ENCODE measurements at regions not wholly inside any gene's neighbourhood (a gene's known extent, or its start where the extent isn't known, plus 50 kb on each side); places are given as distances from the start of the nearest gene placed in this dataset.

- ATAC-seq, result no peak
Measured at GRCh38 chr11:92767416-92767815, 202.0 kb upstream of the MTNR1B start.

DNA sequence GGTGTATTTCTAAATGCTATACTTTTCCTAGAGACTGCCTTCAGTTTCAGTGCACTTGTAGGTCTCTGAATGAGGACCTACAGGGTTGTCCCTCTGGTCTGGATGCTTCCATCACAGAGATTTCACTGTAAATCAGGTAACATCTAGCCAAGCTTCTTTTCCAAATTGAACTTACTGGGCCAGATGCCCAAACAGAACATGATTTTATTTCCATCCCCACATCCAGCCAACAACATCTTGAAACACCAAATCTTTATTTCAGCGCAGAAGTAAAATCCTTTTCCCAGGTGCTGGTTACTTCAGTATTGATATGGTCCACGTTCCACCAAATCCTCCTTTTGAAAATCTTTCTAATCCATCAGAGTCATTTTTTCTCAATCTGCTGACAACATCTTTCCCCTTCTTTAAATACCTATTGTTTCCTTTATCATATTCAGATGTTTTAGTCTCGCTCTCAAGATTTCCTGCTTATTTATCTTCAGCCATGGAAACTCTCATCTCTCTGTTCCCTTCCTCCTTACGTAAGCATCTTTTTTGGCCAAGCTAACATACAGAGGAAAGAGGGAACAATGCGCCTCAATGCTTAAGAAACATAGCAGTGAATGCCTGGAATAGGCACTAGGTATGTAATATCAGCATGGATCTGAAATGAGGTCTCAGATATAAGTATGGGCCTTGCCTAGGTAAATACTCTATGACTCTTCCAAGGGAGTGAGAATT is 201.2 kb upstream of the MTNR1B start:
- no peak for ATAC-seq

GRCh38 chr11:92769112-92769511 is 200.3 kb upstream of the MTNR1B start:
- no peak for ATAC-seq

DNA sequence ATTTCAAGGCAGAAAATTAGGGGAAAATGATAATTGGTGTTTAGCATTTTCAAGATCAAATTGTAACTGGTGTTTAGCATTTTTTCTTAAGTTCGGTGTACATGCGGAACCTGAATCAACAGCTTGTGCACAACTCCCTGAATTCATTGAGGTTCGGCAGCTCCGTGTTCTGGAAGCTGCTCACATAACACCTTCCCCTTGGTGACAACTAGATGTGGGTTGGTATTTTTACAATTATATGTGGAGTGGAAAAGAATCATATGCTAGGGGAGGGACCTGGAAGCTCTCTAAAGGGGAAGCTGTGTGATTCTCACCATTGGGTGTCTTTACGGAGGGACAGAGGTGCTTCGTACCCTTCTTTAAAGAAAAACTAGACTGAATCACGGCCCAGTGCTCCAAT is 199.0 kb upstream of the MTNR1B start:
- no peak for ATAC-seq

GRCh38 chr11:92770981-92771380 is 198.5 kb upstream of the MTNR1B start:
- ATAC-seq, result no peak

GRCh38 chr11:92771701-92772100 is 197.8 kb upstream of the MTNR1B start:
- ATAC-seq, result no peak

DNA sequence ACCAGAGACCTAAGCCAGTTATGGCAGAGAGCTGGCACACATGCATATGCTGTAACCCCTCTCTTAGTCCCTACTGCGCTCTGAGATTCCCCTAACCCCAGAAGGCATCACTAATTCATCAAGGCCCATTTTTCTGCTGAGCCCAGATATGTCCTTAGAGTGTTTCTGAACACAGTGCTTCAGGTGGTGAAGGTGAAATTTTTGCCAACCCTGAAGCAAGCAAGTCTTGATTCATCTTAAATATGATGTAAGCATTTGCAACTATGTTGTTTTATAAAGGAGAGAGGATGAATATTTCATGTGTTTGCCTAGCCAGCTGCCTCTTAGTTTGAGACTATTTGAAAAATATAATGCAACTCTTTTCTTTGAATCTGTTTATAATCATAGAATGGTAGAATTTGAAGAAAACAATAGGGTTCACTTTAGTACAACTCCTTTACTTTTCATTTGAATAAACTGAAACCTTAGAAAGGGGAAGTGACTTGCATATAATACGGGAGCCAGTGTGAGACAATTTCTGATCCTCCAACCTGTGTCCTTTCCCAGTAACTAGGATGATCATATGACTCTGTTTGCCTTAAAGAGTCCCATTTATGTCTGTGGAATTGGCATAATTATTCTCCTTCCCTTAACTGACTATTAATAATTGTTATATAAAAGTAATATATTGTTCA is 194.3 kb upstream of the MTNR1B start:
- no peak for ATAC-seq

- ATAC-seq, result no peak
Measured at GRCh38 chr11:92776676-92777075, 192.8 kb upstream of the MTNR1B start.

DNA sequence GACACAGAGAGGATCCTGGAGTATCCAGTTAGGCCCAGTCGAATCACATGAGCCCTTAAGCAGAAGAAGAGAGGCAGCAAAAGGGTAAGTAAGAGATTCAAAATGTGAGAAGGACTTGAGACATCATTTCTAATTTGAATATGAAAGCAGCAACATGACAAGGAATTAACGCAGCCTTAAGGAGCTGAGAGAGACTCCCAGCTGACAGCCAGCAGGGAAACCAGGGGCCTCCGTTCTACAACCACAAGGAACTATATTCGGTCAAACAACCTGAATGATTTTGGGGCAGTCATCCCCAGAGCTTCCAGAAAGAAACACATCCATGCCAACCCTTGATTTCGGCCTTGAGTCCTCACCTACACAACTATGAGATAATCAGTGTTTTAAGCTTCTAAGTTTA is 189.7 kb upstream of the MTNR1B start:
- ATAC-seq, result no peak

DNA sequence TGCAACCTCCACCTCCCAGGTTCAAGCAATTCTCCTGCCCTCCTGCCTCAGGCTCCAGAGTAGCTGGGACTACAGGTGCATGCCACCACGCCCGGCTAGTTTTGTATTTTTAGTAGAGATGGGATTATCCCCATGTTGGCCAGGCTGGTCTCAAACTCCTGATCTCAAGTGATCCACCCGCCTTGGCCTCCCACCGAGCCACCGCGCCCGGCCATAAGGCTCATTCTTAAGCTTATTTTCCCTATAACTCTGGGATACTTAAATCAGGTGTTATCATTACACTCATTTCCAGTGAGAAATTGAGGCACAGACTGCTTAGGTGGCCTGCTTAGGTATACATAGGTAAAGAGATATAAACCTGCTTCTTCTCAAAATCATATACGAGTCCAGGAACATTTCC is 188.3 kb upstream of the MTNR1B start:
- ATAC-seq, result no peak

DNA sequence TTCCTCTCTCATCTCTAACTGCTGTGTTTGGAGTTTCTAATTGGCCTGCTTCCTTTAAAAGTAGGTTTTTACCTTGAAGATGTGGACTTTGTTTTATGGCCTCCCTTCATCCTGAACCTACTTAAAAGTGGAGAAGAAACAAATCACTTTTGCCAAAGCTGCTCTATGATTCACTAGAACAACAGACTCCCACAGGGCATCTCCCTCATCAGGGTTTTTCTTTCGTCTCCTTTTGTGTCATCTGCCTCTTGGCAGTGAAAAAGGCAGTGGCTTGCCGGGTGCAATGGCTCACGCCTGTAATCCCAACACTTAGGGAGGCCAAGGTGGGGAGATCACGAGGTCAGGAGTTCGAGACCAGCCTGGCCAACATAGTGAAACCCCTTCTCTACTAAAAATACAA is 186.6 kb upstream of the MTNR1B start:
- no peak for ATAC-seq

DNA sequence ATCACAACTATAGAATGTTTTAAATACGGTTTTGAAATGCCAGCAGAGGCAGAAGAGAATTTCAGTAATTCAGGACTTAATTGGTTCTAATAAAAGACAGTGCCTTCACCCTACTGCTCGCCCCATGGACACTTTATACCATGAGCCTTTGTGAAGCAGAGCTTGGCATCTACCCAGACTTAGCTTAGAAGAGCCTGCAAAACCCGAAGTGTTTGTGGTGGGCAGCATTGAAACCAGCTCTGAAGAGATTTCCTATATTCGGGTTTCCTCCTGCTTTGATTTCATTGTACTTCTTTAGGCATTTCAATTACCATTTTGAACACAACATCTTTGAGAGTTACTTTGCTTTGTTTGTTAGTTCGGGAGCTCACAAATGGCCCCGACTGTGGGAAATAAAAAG is 185.1 kb upstream of the MTNR1B start:
- no peak for ATAC-seq

DNA sequence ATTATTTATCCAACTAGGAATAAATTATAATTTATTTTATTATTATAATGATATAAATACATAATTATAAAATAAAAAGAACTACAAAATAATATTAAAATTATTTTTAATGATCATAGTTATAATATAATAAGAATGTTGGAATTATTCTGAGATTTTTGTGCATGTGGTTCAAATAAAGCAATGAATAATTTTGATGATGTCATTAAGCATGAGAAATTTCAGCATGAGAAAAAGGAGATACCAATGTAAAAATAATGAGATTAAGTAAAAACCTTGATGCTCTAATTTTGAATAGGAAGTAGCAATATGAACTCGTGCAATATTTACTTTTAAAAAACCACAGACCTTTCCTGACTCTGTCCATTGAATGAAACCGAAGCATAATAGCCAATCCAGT is 181.8 kb upstream of the MTNR1B start:
- ATAC-seq, result no peak

DNA sequence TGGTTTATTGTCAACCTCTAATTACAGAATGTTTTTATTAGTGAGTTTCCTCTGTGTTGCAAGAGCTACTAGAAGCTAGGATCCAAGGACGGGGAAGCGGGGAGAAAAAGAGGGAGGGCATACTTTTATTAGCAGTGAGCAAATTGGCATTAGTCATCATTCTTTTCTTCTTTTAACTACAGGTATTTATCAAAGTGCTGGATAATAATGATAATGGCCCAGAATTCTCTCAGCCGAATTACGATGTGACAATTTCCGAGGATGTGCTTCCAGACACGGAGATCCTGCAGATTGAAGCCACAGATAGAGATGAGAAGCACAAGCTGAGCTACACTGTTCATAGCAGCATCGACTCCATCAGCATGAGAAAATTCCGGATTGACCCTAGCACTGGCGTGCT is 179.7 kb upstream of the MTNR1B start:
- no peak for ATAC-seq

- ATAC-seq, result no peak
Measured at GRCh38 chr11:92790366-92790765, 179.1 kb upstream of the MTNR1B start.

- ATAC-seq, result no peak
Measured at GRCh38 chr11:92790926-92791616, 178.4 kb upstream of the MTNR1B start.

GRCh38 chr11:92791886-92792285 is 177.6 kb upstream of the MTNR1B start:
- ATAC-seq, result no peak

- no peak for ATAC-seq
Measured at GRCh38 chr11:92793189-92793588, 176.3 kb upstream of the MTNR1B start.

DNA sequence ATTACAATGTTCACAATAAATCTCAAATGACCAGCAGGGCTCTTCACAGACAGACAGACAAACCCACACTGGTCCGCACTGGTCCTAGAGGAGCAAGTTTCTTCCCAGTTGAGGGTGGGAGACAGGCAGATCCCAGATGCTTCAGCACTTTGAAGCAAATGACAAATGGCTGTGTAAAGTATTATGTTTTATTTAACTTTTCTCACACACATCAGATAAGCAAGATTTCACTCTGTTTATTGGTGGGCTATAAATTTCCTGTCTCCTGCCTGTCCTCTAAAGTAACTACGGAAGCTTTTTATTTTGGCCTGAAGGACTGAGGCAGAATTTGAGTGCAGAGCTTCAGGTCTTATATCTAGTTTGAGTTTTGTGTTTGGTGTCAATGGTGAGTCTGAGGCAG is 174.7 kb upstream of the MTNR1B start:
- no peak for ATAC-seq

DNA sequence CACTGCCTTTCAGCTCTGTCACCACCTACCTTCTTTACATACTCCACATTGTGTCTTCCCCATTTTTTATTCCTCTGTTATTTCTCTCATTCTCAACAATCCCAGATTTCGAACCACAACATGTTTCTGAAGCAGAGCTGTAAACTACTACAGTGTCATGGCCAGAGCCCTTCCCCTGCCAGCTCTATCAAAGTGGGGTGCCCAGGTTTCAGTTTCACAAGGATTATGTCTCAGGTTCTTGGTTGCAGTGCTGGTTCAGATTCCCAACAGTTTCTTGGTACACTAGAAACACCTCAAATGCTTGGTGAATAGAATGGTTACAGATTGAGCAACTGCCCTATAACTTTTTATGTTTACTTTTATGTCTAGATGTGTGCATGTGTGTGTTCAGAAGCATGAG is 172.7 kb upstream of the MTNR1B start:
- ATAC-seq, result no peak

DNA sequence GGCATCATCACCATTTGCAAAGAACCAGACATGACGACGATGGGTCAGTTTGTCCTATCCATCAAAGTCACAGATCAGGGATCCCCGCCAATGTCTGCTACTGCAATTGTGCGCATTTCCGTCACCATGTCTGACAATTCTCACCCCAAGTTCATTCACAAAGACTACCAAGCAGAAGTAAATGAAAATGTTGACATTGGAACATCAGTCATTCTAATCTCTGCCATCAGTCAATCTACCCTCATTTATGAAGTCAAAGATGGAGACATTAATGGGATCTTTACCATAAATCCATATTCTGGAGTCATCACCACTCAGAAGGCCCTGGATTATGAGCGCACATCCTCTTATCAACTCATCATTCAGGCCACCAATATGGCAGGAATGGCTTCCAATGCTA is 171.6 kb upstream of the MTNR1B start:
- no peak for ATAC-seq

DNA sequence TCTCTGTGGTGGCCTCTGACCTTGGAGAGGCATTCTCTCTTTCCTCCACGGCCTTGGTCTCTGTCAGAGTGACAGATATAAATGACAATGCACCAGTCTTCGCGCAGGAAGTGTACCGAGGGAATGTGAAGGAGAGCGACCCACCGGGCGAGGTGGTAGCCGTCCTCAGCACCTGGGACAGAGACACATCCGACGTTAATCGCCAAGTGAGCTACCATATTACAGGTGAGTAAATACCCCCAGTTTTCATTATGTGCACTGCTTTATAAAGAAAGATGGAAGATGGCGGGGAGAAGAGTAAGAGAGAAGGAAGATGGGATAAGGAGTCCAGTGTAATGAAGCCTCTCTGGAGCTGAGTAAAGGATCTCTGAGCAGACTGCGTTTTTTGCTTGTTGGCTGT is 167.8 kb upstream of the MTNR1B start:
- ATAC-seq, result no peak

GRCh38 chr11:92802644-92803043 is 166.8 kb upstream of the MTNR1B start:
- ATAC-seq, result no peak

- no peak for ATAC-seq
Measured at GRCh38 chr11:92803391-92803790, 166.1 kb upstream of the MTNR1B start.
